OCI-LY7 (cell line): ENCODE measurements at regions not wholly inside any gene's neighbourhood (a gene's known extent, or its start where the extent isn't known, plus 50 kb on each side); places are given as distances from the start of the nearest gene placed in this dataset.

Experiments used
- BruUV-seq: library from RNA; stranded (reverse); fragments of 400-500 nt; replicated peaks from 2 replicates; lab custom pipeline; 2021; lab: Mats Ljungman, UMichigan
- CTCF ChIA-PET: fragments of 300-600 bp; sonication (Branson Sonifier 250); formaldehyde crosslinking; loops from one replicate; lab custom pipeline; 2022; ENCODE audit warnings: antibody characterized with exemption; ENCODE audit not compliant: unreplicated experiment; lab: Charles Lee
- POLR2A ChIA-PET: fragments of 300-600 bp; sonication (Branson Sonifier 250); formaldehyde crosslinking; loops from one replicate; lab custom pipeline; 2022; ENCODE audit warnings: antibody characterized with exemption; lab: Charles Lee
- DNase-seq: peaks from one replicate; pipeline ENCODE4 v3.0.0-alpha.2; 2015; ENCODE audit warnings: low spot score
- H2AFZ ChIP-seq: fragments of 200-600 bp; sonication (generic), shearing (Covaris generic); 2 replicates; pipeline ENCODE4 v1.6.1; 2014; ENCODE audit warnings: mild to moderate bottlenecking, antibody characterized with exemption, low read length, moderate library complexity
- H3K27ac ChIP-seq: fragments of 200-600 bp; sonication (generic); 2 replicates; pipeline ENCODE4 v1.5.1; 2014; ENCODE audit warnings: mixed run types, low read depth, mild to moderate bottlenecking, moderate library complexity, low read length, inconsistent platforms; ENCODE audit not compliant: poor library complexity, severe bottlenecking
- H3K36me3 ChIP-seq: fragments of 200-600 bp; sonication (generic); 2 replicates; pipeline ENCODE4 v1.6.1; 2014; ENCODE audit warnings: mild to moderate bottlenecking, antibody characterized with exemption, low read length, moderate library complexity, mixed read lengths; ENCODE audit not compliant: insufficient read depth
- H3K4me1 ChIP-seq: fragments of 200-600 bp; sonication (generic); 2 replicates; pipeline ENCODE4 v1.5.1; 2014; ENCODE audit warnings: mild to moderate bottlenecking, low read length; ENCODE audit not compliant: insufficient read depth, poor library complexity, severe bottlenecking
- H3K4me2 ChIP-seq: fragments of 200-600 bp; sonication (generic); 2 replicates; pipeline ENCODE4 v1.6.1; 2014; ENCODE audit warnings: mild to moderate bottlenecking, low read length
- H3K4me3 ChIP-seq: fragments of 200-600 bp; sonication (generic); 2 replicates; pipeline ENCODE4 v1.5.1; 2014; ENCODE audit warnings: mild to moderate bottlenecking, low read depth, low read length; ENCODE audit not compliant: poor library complexity, severe bottlenecking
- H3K79me2 ChIP-seq: fragments of 200-600 bp; sonication (generic); 2 replicates; pipeline ENCODE4 v1.6.1; 2016; ENCODE audit warnings: low read depth, mild to moderate bottlenecking, low read length, moderate library complexity, mixed read lengths; ENCODE audit not compliant: insufficient read depth
- H3K9me2 ChIP-seq: fragments of 200-600 bp; sonication (generic); 2 replicates; pipeline ENCODE4 v1.6.1; 2016; ENCODE audit warnings: mild to moderate bottlenecking, low read length, mixed read lengths; ENCODE audit not compliant: insufficient read depth
- H3K9me3 ChIP-seq: fragments of 200-600 bp; sonication (generic); 2 replicates; pipeline ENCODE4 v1.6.1; 2014; ENCODE audit warnings: mild to moderate bottlenecking, mixed run types, low read length, mixed read lengths
- H4K20me1 ChIP-seq: fragments of 200-600 bp; sonication (generic); 2 replicates; pipeline ENCODE4 v1.6.1; 2014; ENCODE audit warnings: mild to moderate bottlenecking, antibody characterized with exemption, low read length, moderate library complexity, mixed read lengths; ENCODE audit not compliant: insufficient read depth
- EZH2phosphoT487 ChIP-seq: fragments of 200-600 bp; sonication (generic); IDR thresholded peaks from 2 replicates; pipeline ENCODE4 v1.6.1; 2018; ENCODE audit warnings: low read depth, borderline replicate concordance, mild to moderate bottlenecking, mixed run types, antibody characterized with exemption, low read length, moderate library complexity, mixed read lengths
- intact Hi-C: fragments of 100-400 bp; cut with micrococcal nuclease; formaldehyde crosslinking; loops from one replicate; pipeline ENCODE4 v1.10.0; 2022; ENCODE audit not compliant: unreplicated experiment
- TF ChIP-seq, protein P1 (sequence below): fragments of 200-600 bp; sonication (generic); conservative IDR thresholded peaks from 2 replicates; pipeline ENCODE4 v1.5.1; 2014; ENCODE audit warnings: mild to moderate bottlenecking, antibody characterized with exemption, low read length, moderate library complexity, mixed read lengths

- intact Hi-C loops = no loop called here
- Histone ChIP-seq H3K9me3 (no peaks in the 10 kb centered on the region), H3K79me2 (no peaks in the 10 kb centered on the region), H3K9me2 (no peaks in the 10 kb centered on the region), H3K4me1 (no peaks in the 10 kb centered on the region), H3K4me2 (no peak overlapping the region), H3K36me3 (no peaks in the 10 kb centered on the region), H2AFZ (no peak overlapping the region), H3K4me3 (no peak overlapping the region), H3K27ac (no peak overlapping the region), H4K20me1 (no peaks in the 10 kb centered on the region)
- BruUV-seq = no TSS peak
- CTCF ChIA-PET = no interaction called here
- DNase-seq = no peak
- TF ChIP-seq, protein P1, sequence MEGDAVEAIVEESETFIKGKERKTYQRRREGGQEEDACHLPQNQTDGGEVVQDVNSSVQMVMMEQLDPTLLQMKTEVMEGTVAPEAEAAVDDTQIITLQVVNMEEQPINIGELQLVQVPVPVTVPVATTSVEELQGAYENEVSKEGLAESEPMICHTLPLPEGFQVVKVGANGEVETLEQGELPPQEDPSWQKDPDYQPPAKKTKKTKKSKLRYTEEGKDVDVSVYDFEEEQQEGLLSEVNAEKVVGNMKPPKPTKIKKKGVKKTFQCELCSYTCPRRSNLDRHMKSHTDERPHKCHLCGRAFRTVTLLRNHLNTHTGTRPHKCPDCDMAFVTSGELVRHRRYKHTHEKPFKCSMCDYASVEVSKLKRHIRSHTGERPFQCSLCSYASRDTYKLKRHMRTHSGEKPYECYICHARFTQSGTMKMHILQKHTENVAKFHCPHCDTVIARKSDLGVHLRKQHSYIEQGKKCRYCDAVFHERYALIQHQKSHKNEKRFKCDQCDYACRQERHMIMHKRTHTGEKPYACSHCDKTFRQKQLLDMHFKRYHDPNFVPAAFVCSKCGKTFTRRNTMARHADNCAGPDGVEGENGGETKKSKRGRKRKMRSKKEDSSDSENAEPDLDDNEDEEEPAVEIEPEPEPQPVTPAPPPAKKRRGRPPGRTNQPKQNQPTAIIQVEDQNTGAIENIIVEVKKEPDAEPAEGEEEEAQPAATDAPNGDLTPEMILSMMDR = no peak
- no peak for TF ChIP-seq EZH2phosphoT487
- POLR2A ChIA-PET = no interaction called here
These were observed 550.3 kb downstream of the FSCB start for GRCh38 chr14:43956741-43957140.

DNA sequence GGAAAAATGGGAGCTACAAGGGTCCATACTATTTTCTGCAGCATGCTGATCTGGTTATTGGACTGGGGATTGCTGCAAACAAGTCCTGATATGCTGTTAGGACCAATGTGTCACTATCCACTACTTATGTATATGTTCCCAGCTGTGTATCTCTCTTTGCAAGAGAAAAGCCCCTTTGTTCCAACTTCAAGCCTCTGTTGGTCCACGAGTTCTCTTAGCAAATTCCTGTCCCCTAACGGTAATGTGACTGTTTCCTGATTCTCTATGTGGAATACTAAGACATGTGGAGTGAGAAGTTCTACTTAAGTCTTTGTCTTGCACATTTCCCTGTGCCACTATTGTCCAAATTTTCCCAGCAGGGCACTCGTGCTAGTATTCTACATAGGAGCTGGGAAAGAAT is 557.7 kb downstream of the FSCB start:
- no peak for TF ChIP-seq EZH2phosphoT487
- TF ChIP-seq, protein P1 = no peak
- Histone ChIP-seq H2AFZ (no peak overlapping the region), H3K9me2 (no peaks in the 10 kb centered on the region)

GRCh38 chr14:43939836-43940235 is 567.2 kb downstream of the FSCB start:
- Histone ChIP-seq H2AFZ (no peak overlapping the region), H3K4me3 (no peak overlapping the region), H4K20me1 (no peaks in the 10 kb centered on the region), H3K79me2 (no peaks in the 10 kb centered on the region), H3K4me1 (no peaks in the 10 kb centered on the region), H3K9me3 (no peaks in the 10 kb centered on the region), H3K27ac (no peak overlapping the region), H3K36me3 (no peaks in the 10 kb centered on the region), H3K9me2 (no peaks in the 10 kb centered on the region), H3K4me2 (no peak overlapping the region)
- no peak for TF ChIP-seq EZH2phosphoT487
- TF ChIP-seq, protein P1 = no peak
- no peak for DNase-seq
- intact Hi-C loops = no loop called here
- BruUV-seq = no TSS peak
- CTCF ChIA-PET = no interaction called here
- POLR2A ChIA-PET = interaction anchor here (0.6 kb wide), 2 partner anchors 497 to 516 kb away, joined by 3 to 5 read pairs; no protein-coding TSS in a partner anchor

More for the DNA sequence above, 557.7 kb downstream of the FSCB start:
- H3K4me3 ChIP-seq = no peak overlapping the region
- no peak for DNase-seq
- intact Hi-C loops = no loop called here
- H3K36me3 ChIP-seq = no peaks in the 10 kb centered on the region
- H4K20me1 ChIP-seq = no peaks in the 10 kb centered on the region
- POLR2A ChIA-PET = interaction anchor here (0.9 kb wide), 1 partner anchor 16 kb away, joined by 3 read pairs; no protein-coding TSS in a partner anchor
- H3K27ac ChIP-seq = no peak overlapping the region
- CTCF ChIA-PET = no interaction called here
- H3K4me1 ChIP-seq = no peaks in the 10 kb centered on the region
- no peaks in the 10 kb centered on the region for H3K79me2 ChIP-seq
- H3K9me3 ChIP-seq = no peaks in the 10 kb centered on the region
- H3K4me2 ChIP-seq = no peak overlapping the region
- no TSS peak for BruUV-seq
